CD14-positive monocyte (primary cell): ENCODE measurements at regions not wholly inside any gene's neighbourhood (a gene's known extent, or its start where the extent isn't known, plus 50 kb on each side); places are given as distances from the start of the nearest gene placed in this dataset.

Source experiments
- DNase-seq, 3 donors: peaks; one replicate each; pipeline ENCODE4 v3.0.0-alpha.2; 2011 to 2022
- H2AFZ ChIP-seq: 2 replicates; pipeline ENCODE4 v1.6.0; 2012; ENCODE audit warnings: mild to moderate bottlenecking, low read depth, low read length, inconsistent platforms; ENCODE audit not compliant: insufficient read depth, poor library complexity, severe bottlenecking
- H3K27ac ChIP-seq, 2 donors: 1 replicate in 1 of 2; 2 replicates in 1 of 2; pipeline ENCODE4 v1.5.1; 2012 to 2013; ENCODE audit warnings: low read length in 2 of 2, control low read depth in 1 of 2, inconsistent platforms in 1 of 2, low read depth in 1 of 2, mild to moderate bottlenecking in 1 of 2
- H3K27me3 ChIP-seq, 2 donors: one replicate each; pipeline versions ENCODE4 v1.6.0 to v1.6.1; 2011 to 2013; ENCODE audit warnings: low read length in 2 of 2; ENCODE audit not compliant: control insufficient read depth in 2 of 2, insufficient read depth in 2 of 2
- H3K36me3 ChIP-seq, 2 donors: replicated peaks in 1 of 2; 1 replicate in 1 of 2; 2 replicates in 1 of 2; pipeline versions ENCODE4 v1.5.1 to v1.6.1; 2012 to 2013; ENCODE audit warnings: low read length in 2 of 2, control low read depth in 1 of 2, inconsistent platforms in 1 of 2, mild to moderate bottlenecking in 1 of 2; ENCODE audit not compliant: insufficient read depth in 2 of 2, control insufficient read depth in 1 of 2
- H3K4me1 ChIP-seq, 2 donors: 1 replicate in 1 of 2; 2 replicates in 1 of 2; pipeline versions ENCODE4 v1.5.1 to v1.6.1; 2012 to 2013; ENCODE audit warnings: low read length in 2 of 2, control low read depth in 1 of 2, inconsistent platforms in 1 of 2, mild to moderate bottlenecking in 1 of 2, moderate library complexity in 1 of 2; ENCODE audit not compliant: insufficient read depth in 2 of 2, control insufficient read depth in 1 of 2
- H3K4me2 ChIP-seq: replicated peaks from 2 replicates; pipeline ENCODE3; 2012; ENCODE audit warnings: low read length, moderate library complexity, mild to moderate bottlenecking; ENCODE audit not compliant: poor library complexity, severe bottlenecking; ENCODE audit errors: extremely low read depth
- H3K4me3 ChIP-seq, 3 experiments: fragments of 200-600 bp in 1 of 3; sonication (generic) in 1 of 3; replicated peaks in 1 of 3; 1 replicate in 2 of 3; 2 replicates in 1 of 3; pipeline ENCODE4 v1.5.1; 2011 to 2013; ENCODE audit warnings: low read length in 3 of 3, mild to moderate bottlenecking in 3 of 3, control low read depth in 2 of 3, low read depth in 2 of 3, inconsistent platforms in 1 of 3, moderate library complexity in 1 of 3
- H3K79me2 ChIP-seq: 2 replicates; pipeline ENCODE4 v1.6.0; 2012; ENCODE audit warnings: mild to moderate bottlenecking, control low read depth, inconsistent platforms, low read length, moderate library complexity; ENCODE audit not compliant: insufficient read depth
- H3K9ac ChIP-seq: 2 replicates; pipeline ENCODE4 v1.6.0; 2017; ENCODE audit warnings: low read length, mild to moderate bottlenecking; ENCODE audit not compliant: insufficient read depth, poor library complexity, severe bottlenecking
- H3K9me3 ChIP-seq, 2 donors: replicated peaks in 1 of 2; 1 replicate in 1 of 2; 2 replicates in 1 of 2; pipeline versions ENCODE4 v1.5.1 to v1.6.1; 2012 to 2013; ENCODE audit warnings: low read length in 2 of 2, control low read depth in 1 of 2; ENCODE audit not compliant: control insufficient read depth in 1 of 2, insufficient read depth in 1 of 2
- H4K20me1 ChIP-seq: 2 replicates; pipeline ENCODE4 v1.6.0; 2012; ENCODE audit warnings: mild to moderate bottlenecking, low read length, control low read depth, moderate library complexity; ENCODE audit not compliant: insufficient read depth
- H3K27ac Mint-ChIP-seq, 7 donors: one replicate each; pipeline ENCODE4 v1.8.0; 2020; ENCODE audit warnings: mild to moderate bottlenecking in 7 of 7, mixed read lengths in 7 of 7, moderate library complexity in 6 of 7, inconsistent platforms in 2 of 7
- H3K27me3 Mint-ChIP-seq, 3 donors: one replicate each; pipeline ENCODE4 v1.8.0; 2021 to 2022; ENCODE audit warnings: low read depth in 3 of 3, mild to moderate bottlenecking in 3 of 3, mixed read lengths in 3 of 3, moderate library complexity in 3 of 3, inconsistent platforms in 1 of 3
- H3K36me3 Mint-ChIP-seq, 2 donors: one replicate each; pipeline ENCODE4 v1.8.0; 2020; ENCODE audit warnings: mixed read lengths in 2 of 2, inconsistent platforms in 1 of 2, mild to moderate bottlenecking in 1 of 2
- H3K4me1 Mint-ChIP-seq: one replicate; pipeline ENCODE4 v1.8.0; 2020; ENCODE audit warnings: mild to moderate bottlenecking, mixed read lengths
- H3K4me3 Mint-ChIP-seq, 2 donors: one replicate each; pipeline ENCODE4 v1.8.0; 2020; ENCODE audit warnings: mild to moderate bottlenecking in 2 of 2, mixed read lengths in 2 of 2, moderate library complexity in 1 of 2
- H3K9me3 Mint-ChIP-seq, 7 donors: one replicate each; pipeline ENCODE4 v1.8.0; 2020 to 2022; ENCODE audit warnings: mixed read lengths in 7 of 7, mild to moderate bottlenecking in 6 of 7, moderate library complexity in 6 of 7, inconsistent platforms in 2 of 7
- CTCF ChIP-seq: fragments of 200-600 bp; IDR thresholded peaks from one replicate; pipeline ENCODE4 v1.8.0; 2022; ENCODE audit warnings: antibody characterized with exemption, mild to moderate bottlenecking
- WGBS: methylation state at CpG from one replicate; pipeline ENCODE4 v1.1.5; 2013; ENCODE audit warnings: missing lambda C conversion rate; ENCODE audit not compliant: insufficient coverage; 5-methylcytosine and 5-hydroxymethylcytosine counted together
- intact Hi-C, 2 donors: fragments of 100-400 bp; cut with micrococcal nuclease; formaldehyde crosslinking; loops; one replicate each; pipeline versions ENCODE4 v1.15.0 to v1.15.1; 2023

- Mint-ChIP-seq H3K4me1 (no peaks in the 10 kb centered on the region), H3K9me3 (no peaks in the 10 kb centered on the region), H3K36me3 (no peaks in the 10 kb centered on the region), H3K4me3 (no peak overlapping the region), H3K27me3 (no peaks in the 10 kb centered on the region), H3K27ac (no peak overlapping the region)
- DNase-seq = no peak
- intact Hi-C loops = no loop called here
- no CpG with 5 or more reads among the region's 1 CpG for WGBS
- Histone ChIP-seq H4K20me1 (no peaks in the 10 kb centered on the region), H3K9me3 (no peaks in the 10 kb centered on the region), H2AFZ (no peak overlapping the region), H3K4me3 (no peak overlapping the region), H3K9ac (no peak overlapping the region), H3K27ac (no peak overlapping the region), H3K4me1 (no peaks in the 10 kb centered on the region), H3K36me3 (no peaks in the 10 kb centered on the region), H3K27me3 (no peaks in the 10 kb centered on the region), H3K79me2 (no peaks in the 10 kb centered on the region), H3K4me2 (no peak overlapping the region)
- TF ChIP-seq CTCF = no peak
Observed at GRCh38 chr1:222931023-222931422, 116.2 kb downstream of the DISP1 start.

GRCh38 chr1:222933273-222933672 lies 118.4 kb downstream of the DISP1 start:
- Histone ChIP-seq H3K27ac (no peak overlapping the region), H4K20me1 (no peaks in the 10 kb centered on the region), H3K36me3 (no peaks in the 10 kb centered on the region), H3K4me2 (no peak overlapping the region), H3K4me1 (no peaks in the 10 kb centered on the region), H3K79me2 (no peaks in the 10 kb centered on the region), H3K4me3 (no peak overlapping the region), H3K9me3 (no peaks in the 10 kb centered on the region), H2AFZ (no peak overlapping the region), H3K27me3 (no peaks in the 10 kb centered on the region), H3K9ac (no peak overlapping the region)
- whole genome bisulfite sequencing = no CpG with 5 or more reads among the region's 2 CpGs
- H3K27ac Mint-ChIP-seq = no peak overlapping the region
- no peak for DNase-seq
- no peaks in the 10 kb centered on the region for H3K36me3 Mint-ChIP-seq
- intact Hi-C loops = no loop called here
- H3K4me1 Mint-ChIP-seq = no peaks in the 10 kb centered on the region
- H3K9me3 Mint-ChIP-seq = peaks cover 0 to 3% (median 2%) of the 10 kb centered on the region in 7 donors
- no peak for TF ChIP-seq CTCF
- H3K4me3 Mint-ChIP-seq = no peak overlapping the region
- H3K27me3 Mint-ChIP-seq = no peaks in the 10 kb centered on the region
